HG03060 (cell line): ENCODE measurements at regions not wholly inside any gene's neighbourhood (a gene's known extent, or its start where the extent isn't known, plus 50 kb on each side); places are given as distances from the start of the nearest gene placed in this dataset.
"Not testable (repeated sequence)": the region's sequence is repeated elsewhere in the genome, so short reads cannot be mapped to it uniquely, and the experiment has no call there.

Experiments used
- ATAC-seq: cut with Tn5 transposase; IDR thresholded peaks from one replicate; pipeline ENCODE4 v1.9.1; 2021; ENCODE audit warnings: low read depth, moderate number of reproducible peaks; ENCODE audit not compliant: unreplicated experiment

DNA sequence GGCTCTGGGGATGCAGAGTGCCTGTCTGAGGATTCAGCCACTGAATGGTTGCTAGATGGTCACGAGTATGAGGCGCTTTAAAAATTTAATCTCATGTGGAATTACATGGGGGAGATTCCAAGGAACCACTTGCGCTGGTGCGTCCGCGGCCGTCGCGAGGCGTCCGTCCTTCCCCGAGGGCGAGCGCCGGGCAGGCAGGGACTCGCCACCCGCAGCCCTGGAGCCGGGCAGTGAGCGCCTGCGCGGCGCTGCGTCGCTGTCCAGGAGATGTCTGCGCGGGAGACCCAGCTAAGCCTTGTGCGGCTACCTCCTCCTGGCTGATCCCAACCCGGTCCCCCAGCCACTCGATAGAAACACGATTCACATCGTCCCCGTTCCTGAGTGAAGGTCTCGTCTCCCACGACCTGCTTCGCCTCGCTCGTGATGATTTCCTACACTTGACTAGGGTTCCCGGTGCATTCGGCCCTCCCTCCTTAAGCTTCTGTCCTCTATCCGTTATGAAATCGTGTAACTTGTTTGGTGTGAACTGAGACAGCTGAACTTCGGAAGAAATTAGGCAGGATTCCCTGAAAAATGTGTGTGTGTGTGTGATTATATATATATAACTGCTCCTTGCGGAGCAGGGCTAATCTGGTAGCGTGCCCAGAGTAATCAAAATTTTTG, 536.4 kb downstream of the PRIM2 start:
- ATAC-seq, result not testable (repeated sequence)

DNA sequence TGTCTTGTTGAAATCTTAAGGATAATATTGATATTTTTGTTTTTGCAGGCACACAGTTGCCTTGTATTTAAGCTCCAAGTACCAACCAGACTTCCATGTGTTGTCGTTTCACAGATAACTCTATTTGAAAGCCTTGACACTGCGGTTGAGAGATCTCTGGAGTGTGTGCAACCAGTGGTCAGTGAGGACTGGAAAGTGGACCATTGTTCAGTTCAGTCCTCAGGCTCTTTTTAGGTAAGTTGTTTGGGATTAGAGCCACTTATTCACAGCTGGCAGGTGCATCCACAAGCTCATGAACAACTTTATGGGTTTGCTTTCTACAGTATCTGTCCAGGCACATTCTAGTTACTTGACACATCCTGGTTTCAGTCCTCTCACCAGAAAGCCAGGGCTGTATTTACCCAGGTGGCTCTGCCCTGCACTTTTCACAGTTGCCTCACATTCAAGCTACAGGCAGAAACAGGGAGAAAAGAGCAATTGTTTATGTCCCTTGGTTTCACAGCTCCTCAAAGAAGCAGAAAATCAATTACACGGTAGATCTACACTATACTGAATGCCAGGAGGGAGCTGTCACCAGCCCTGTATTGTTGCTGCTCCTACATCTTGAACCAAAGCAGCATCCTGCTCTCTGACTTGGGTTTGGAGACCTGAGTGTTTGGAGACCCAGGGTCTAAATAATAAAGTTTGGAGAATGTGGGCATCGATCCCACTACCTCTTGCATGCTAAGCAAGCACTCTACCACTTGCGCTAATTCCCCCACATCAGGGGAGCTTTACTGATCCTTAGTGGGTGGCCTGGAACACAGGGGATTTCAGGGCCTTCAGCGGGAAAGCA, 543.3 kb downstream of the PRIM2 start:
- not testable (repeated sequence) for ATAC-seq

DNA sequence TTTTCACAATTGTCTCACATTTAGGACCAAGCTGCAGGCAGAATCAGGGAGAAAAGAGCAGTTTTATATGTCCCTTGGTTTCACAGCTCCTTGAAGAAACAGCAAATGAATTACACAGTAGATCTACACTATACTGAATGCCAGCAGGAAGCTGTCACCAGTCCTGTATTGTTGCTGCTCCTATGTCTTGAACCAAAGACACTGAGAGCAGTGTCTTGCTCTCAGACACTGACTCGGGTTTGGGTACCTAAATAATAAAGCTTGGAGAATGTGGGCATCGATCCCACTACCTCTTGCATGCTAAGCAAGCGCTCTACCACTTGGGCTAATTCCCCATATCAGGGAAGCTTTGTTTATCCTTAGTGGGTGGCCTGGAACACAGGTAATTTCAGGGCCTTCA, 552.7 kb downstream of the PRIM2 start:
- not testable (repeated sequence) for ATAC-seq

DNA sequence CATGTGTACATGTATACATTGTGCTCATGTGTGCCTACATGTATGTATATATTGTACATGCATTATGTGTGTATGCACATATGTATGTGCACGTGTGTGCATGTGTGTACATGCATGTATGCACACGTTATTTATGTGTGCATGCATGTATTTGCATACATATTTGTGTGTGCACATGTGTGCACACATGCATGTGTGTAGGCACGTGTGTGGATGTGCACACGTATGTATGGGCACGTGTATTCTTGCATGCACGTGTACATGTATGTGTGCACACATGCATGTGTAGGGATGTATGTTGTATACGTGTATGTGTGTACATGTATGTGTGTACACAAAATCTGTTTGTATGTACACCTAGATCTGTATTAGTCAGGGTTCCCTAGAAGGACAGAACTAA, 556.0 kb downstream of the PRIM2 start:
- not testable (repeated sequence) for ATAC-seq

DNA sequence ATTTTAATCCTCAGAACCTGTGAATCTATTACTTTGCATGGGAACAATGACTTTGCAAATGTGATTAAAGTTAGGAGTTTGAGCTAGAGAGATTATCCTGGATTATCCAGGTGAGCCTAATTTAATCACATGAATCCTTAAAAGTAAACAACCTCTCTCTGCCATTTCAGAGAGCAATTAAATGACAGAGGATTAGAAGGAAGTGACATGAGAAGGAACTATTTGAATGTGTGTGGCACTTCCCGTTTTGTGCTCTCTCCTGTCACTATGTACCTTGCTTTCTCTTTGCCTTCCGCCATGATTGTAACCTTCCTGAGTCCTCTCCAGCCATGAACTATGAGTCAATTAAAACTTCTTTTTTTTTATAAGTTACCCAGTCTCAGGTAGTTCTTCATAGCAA, 559.2 kb downstream of the PRIM2 start:
- not testable (repeated sequence) for ATAC-seq

DNA sequence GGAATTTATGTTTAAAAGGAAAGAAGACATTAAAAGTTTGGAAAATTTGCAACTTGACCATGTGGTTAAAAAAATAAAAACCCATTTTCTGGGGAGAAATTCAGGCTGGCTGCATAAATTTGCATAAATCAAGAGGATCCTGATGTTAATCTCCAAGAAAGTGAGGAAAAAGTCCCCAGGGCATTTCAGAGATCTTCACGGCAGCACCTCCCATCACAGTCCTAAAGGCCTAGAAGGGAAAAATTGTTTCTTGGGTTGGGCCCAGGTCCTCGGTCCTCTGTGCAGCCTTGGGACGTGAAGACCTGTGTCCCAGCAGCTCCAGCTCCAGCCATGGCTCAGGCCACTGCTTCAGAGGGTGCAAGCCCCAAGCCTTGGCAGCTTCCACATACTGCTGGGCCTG, 560.3 kb downstream of the PRIM2 start:
- ATAC-seq, result not testable (repeated sequence)

DNA sequence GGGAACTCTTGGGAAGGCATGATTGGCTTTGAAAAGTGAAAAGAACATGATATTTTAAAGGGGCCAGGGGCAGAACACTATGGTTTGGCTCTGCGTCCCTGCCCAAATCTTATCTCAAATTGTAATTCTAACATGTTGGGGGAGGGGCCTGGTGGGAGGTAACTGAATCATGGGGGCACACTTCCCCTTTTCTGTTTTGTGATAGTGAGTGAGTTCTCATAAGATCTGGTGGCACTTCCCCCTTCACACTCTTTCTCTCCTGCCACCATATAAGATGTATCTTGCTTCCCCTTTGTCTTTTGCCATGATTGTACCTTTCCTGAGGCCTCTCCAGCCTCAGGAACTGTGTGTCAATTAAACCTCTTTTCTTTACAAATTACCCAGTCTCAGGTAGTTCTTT, 561.4 kb downstream of the PRIM2 start:
- ATAC-seq, result not testable (repeated sequence)

DNA sequence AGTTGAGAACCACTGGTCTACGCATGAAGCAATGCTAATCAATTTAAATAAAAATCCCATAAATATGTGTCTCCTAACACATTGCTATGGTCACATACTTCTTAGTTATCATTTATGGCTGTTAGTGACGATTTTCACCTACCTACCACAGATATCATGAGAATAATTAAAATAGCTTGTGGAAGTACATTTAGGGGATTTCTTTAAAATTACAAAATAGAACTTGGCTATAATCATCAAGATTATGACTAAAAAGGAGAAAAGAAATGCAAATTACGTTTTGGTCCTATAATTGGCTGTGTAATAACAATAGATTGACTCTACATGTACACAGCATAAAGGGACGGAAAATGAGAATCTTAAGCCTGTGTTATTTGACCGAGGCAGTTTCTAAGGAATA, 581.4 kb downstream of the PRIM2 start:
- peak; percentile 75 for ATAC-seq

DNA sequence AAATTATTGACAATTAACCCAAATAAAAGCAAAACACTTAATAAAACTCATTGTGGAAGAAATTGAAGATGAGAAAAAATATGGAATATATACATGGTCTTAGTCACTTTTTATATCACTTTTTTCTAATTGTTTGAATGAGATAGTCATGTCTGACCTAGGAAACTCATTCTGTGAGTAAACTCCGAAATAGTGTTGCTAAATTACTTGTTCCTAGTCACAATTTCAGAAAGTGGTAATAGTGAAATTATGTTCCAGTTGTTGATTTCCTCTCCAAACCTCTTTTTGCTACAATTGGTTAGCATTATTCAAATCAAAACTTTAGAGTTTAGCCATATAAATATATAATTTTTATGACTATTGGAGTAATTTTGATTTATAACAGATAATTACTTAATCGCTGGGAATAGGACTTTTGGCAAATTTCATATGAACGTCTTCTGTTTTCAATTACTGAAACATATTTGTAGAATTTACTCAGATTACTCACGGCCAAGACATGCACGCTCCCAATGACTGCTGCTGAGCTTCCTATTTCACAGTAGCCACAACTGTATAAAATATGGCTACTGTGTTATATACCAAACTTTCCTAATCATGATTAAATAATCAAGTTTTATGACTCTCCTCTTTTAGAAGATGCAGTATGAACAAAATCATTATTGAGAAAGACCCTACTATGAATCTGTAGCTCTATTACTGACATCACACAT, 583.4 kb downstream of the PRIM2 start:
- not testable (repeated sequence) for ATAC-seq

DNA sequence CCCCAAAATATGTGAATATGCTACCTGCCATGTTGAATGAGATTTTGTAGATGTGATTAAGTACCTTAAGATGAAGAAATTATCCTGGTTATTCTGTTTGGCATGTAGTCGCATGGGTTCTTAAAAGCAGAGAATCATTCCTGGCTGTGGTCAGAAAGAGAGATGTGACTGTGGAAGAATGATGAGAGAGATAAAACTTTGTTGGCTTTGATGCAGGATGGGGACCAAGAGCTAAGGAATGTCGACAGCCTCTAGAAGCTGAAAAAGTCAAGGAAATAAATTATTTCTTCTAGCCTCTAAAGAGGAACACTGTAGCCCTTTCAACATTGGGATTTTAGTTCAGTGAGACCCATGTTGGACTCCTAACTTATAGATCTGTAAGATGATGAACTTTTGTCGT, 584.0 kb downstream of the PRIM2 start:
- ATAC-seq, result not testable (repeated sequence)

DNA sequence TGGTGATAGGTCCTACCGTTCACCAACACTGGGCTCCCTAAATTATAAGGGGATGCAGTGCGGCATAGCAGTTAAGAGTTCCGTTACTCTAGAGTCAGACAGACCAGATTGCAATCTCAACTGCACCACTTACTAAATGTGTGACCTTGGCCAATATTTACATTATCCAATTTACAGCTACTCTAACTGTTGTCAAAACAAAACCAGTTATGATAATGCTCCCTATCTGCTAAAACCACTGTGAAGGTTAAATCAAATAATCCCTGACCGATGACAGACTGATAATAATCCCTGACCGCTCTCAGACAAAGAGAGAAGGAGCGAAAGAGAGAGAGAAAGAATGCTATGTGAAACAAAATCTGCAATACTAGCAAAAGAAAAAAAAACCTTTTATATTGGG, 586.9 kb downstream of the PRIM2 start:
- not testable (repeated sequence) for ATAC-seq

DNA sequence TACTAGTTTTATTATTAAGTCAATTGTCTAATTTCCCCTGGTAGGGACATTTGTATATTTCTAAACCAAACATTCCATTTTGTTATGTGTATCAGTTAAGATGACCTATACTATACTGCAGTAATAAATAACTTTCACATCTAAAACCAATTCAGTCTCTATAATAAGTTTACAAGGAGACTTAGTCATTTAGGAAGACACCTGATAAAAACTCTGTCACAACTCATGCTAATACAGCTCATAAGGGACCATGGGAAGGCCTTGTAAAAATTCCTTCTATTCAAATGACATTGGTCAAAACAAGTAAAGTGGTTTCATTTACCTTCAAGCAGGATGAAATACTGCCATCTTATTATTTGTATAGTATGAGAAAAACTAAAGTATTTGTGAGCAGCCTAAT, 597.9 kb downstream of the PRIM2 start:
- ATAC-seq, result not testable (repeated sequence)

DNA sequence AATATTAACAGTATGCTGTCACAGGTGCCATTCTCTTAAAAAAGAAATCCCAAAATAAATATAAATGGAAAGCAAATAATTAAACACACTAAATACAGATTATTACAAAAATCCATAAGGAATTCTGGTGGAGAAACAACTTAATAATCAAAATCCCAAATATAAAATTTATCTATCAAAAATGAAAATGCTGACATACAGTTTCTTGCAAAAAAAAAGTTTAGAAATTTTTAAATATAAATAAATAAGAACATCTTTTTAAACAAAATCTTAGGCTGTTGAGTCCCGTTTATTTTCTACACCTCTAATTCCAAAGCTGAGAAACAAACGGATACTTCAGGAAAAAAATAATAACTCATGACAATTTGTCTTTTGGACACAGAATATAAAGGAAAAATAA, 625.5 kb downstream of the PRIM2 start:
- not testable (repeated sequence) for ATAC-seq

DNA sequence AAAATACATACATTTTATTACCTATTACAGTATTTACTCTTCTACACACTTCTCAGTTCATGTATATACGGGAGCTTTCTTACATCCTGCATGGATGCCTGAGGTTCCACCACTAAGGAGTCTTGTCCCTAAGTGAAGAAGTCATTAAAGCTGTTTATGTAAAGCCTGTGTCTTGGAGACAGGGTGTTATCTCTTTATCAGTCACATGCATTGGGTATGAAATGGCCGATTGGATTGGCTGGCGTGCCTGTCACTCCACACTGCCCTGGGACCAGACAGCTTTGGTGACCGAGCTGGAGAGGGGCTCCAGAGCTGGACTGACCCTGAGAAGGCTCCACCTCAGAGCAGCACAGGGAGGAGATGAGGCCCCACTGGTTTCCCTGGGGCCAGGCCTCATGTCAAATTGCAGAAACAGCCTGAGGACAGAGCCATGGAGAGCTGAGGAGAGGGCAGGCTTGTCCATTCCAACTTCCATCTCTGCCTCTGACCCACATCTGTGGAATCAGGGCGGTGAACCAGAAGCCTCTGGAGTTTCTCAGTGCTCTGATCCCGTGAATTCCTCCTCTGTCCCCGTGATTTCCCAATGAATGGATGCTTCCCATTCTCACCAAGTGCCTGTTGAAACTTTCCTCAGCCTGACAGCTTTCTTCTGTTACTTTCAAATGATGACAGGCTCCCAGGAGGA, 628.8 kb downstream of the PRIM2 start:
- ATAC-seq, result not testable (repeated sequence)

DNA sequence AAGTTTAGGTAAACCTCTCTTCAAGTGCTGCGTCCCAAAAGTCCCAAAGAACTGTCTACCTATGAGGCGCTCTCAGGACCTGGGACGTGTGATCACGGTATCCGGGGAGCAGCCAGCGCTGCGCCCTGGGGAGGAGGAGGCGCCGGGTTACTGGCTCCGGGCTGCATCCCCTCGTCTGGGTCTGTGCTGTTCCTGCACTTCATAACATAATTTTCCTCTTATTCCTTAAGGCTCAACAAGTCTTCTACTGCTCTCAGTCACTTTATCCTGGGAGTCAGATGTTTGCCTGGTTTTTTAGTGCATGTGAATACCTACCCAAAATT, 629.3 kb downstream of the PRIM2 start:
- not testable (repeated sequence) for ATAC-seq

DNA sequence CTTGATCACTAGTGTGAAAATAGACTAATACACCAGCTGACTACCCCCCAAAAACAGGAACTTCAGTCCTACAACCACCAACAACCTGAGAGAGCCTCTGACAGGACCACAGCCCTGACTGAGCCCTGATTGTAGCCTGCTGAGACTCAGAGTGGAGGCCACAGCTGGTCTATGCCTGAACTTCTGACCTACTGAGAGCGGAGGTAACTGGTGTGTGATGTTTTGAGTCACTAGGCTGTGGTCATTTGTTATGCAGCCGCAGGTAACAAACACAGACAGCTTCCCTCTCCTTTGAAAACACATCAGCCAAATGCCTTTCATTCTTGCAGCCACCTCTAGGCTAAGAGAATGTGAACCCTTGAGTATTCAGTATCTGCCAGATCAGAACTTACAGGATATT, 631.1 kb downstream of the PRIM2 start:
- ATAC-seq, result not testable (repeated sequence)

DNA sequence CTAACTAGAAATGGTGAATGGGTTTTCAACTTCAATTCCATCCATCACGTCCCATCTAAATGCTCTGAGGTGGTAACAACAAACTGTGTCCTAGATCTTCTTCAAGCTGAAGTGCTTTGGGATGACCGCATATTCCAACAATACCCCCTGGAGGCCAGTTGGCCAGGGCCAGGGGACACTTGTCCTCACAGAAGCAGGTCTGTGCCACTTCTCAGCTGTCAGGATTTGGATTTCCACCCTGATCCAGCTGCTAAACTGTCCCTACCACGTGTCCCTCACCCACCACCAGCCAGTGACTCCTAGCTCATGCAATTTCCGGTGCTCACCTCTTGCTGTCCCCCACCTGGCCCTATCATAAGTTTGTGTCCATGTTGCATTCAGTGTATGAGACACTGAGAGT, 633.0 kb downstream of the PRIM2 start:
- not testable (repeated sequence) for ATAC-seq

DNA sequence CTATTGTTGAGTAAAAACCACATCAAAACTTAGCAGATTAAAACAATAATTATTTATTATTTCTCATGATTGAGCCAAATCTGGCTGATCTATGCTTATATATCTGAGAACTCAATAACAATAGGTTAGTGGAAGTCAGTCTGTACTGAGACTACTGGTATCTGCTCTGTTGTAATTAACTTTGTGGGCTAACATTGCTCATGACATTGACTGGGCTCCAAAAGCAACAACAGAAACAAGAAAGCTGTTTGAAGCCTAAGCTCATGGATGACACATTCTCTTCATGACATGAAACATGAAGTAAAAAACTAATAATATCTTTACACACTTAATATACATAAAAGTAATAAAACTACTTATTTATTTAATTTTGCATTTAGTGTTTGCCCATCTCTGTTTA, 649.3 kb downstream of the PRIM2 start:
- not testable (repeated sequence) for ATAC-seq

DNA sequence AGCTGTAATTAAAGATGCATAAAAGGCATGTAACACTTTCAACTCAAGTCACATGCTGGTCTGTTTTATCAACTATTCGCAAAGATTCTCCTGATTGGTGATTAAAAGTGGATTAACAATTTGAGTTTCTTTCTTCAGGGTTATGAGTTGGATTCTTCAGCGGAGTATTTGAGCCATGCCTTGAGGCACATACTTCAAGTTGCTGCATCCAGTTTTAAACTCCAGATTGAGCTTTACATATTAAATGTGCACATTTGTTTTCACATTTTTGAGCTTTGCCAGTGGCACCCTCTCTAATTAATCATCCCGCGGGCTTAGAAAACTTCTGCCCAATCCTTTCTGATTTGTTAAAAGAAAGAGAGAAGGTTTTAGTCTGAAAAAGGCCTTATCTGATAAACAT, 654.5 kb downstream of the PRIM2 start:
- not testable (repeated sequence) for ATAC-seq

DNA sequence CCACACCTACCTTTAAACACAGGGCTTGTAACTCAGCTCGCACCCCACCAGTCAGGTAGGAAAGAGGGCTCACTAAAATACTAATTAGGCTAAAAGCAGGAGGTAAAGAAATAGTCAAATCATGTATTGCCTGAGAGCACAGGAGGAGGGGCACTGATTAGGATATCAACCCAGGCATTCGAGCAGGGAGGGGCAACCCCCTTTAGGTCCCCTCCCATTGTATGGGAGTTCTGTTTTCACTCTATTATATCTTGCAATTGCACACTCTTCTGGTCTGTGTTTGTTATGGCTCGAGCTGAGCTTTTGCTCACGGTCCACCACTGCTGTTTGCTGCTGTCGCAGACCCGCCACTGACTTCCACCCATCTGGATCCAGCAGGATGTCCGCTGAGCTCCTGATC, 657.2 kb downstream of the PRIM2 start:
- ATAC-seq, result no peak

DNA sequence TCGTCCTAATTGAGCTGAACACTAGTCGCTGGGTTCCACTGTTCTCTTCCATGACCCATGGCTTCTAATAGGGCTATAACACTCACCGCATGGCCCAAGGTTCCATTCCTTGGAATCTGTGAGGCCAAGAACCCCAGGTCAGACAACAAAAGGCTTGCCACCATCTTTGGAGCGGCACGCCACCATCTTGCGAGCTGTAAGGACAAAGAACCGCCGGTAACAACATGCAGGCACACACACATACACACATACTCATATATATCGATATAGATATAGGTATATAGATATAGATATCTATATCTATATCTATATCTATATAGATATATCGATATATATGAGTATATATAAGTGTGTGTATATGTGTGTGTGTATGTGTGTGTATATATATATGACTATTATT, 657.7 kb downstream of the PRIM2 start:
- ATAC-seq, result not testable (repeated sequence)
